Endothelial cell of umbilical vein (primary cell): ENCODE measurements at regions not wholly inside any gene's neighbourhood (a gene's known extent, or its start where the extent isn't known, plus 50 kb on each side); places are given as distances from the start of the nearest gene placed in this dataset.

Source experiments
- CTCF ChIP-seq, 2 donors: IDR thresholded peaks; 1 replicate in 1 of 2; 2 replicates in 1 of 2; pipeline ENCODE4 v1.5.1; 2011; ENCODE audit warnings: low read length in 2 of 2, mild to moderate bottlenecking in 2 of 2, moderate library complexity in 2 of 2, control low read depth in 1 of 2, inconsistent platforms in 1 of 2, low read depth in 1 of 2; ENCODE audit not compliant: insufficient read depth in 1 of 2; ENCODE audit errors: extremely low read depth in 1 of 2
- EZH2 ChIP-seq: IDR thresholded peaks from 2 replicates; pipeline ENCODE4 v1.6.1; 2012; ENCODE audit warnings: borderline replicate concordance, low read depth, mild to moderate bottlenecking, moderate library complexity, low read length, inconsistent platforms; ENCODE audit not compliant: severe bottlenecking
- GATA2 ChIP-seq: IDR thresholded peaks from 2 replicates; pipeline ENCODE4 v1.7.0; 2011; ENCODE audit warnings: low read depth, mild to moderate bottlenecking, moderate library complexity, mixed read lengths, low read length; ENCODE audit not compliant: insufficient read length, insufficient read depth
- MAX ChIP-seq: IDR thresholded peaks from 2 replicates; pipeline ENCODE4 v1.6.1; 2011; ENCODE audit not compliant: insufficient read depth, insufficient read length
- POLR2A ChIP-seq: IDR thresholded peaks from 2 replicates; pipeline ENCODE4 v1.6.1; 2012; ENCODE audit warnings: low read depth, mild to moderate bottlenecking, control low read depth, low read length
- POLR2AphosphoS5 ChIP-seq: IDR thresholded peaks from 2 replicates; pipeline ENCODE4 v1.6.1; 2012; ENCODE audit warnings: low read depth, mild to moderate bottlenecking, control low read depth, low read length, moderate library complexity; ENCODE audit not compliant: insufficient read depth

GRCh38 chr9:117974108-117974507 is 269.9 kb downstream of the TLR4 start:
- no peak for TF ChIP-seq CTCF (IDR thresholded peaks at IDR 0.05; ENCODE audit: extremely low read depth in 1 of 2, insufficient read depth in 1 of 2, low read depth in 1 of 2, low read length in 2 of 2)
- no peak for TF ChIP-seq POLR2A
- no peak for TF ChIP-seq EZH2
- TF ChIP-seq GATA2 = no peak
- no peak for TF ChIP-seq POLR2AphosphoS5
- no peak for TF ChIP-seq MAX
